Epithelial cell of esophagus (primary cell): ENCODE measurements at regions not wholly inside any gene's neighbourhood (a gene's known extent, or its start where the extent isn't known, plus 50 kb on each side); places are given as distances from the start of the nearest gene placed in this dataset.
"Not testable (repeated sequence)": the region's sequence is repeated elsewhere in the genome, so short reads cannot be mapped to it uniquely, and the experiment has no call there.

Experiments used
- DNase-seq: peaks from one replicate; pipeline ENCODE4 v3.0.0; 2010; ENCODE audit warnings: low read depth
- H3K4me3 ChIP-seq: 2 replicates; pipeline ENCODE4 v1.5.1; 2011; ENCODE audit warnings: mild to moderate bottlenecking, low read length, control low read depth
- TF ChIP-seq, protein P1 (sequence below): IDR thresholded peaks from 2 replicates; pipeline ENCODE4 v1.5.1; 2011; ENCODE audit warnings: low read depth, mild to moderate bottlenecking, low read length, control low read depth, inconsistent platforms; ENCODE audit not compliant: insufficient read depth; ENCODE audit errors: missing control alignments

DNA sequence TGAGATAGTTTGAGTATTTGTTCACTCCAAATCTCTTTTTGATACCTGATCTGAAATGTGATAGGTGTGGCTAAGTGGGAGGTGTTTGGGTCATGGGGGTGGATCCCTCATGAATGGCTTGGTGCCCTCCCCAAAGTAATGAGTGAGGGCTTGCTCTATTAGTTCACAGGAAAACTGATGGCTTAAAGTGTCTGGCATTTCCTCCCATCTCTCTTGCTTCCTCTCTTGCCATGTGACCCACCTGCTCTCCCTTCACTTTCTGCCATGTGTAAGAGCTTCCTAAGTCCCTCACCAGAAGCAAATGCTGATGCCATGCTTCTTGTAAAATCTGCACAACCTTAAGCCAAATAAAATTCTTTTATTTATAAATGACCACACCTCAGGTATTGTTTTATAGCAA, 61.1 kb downstream of the MAD2L1 start:
- no peak for DNase-seq
- TF ChIP-seq, protein P1, sequence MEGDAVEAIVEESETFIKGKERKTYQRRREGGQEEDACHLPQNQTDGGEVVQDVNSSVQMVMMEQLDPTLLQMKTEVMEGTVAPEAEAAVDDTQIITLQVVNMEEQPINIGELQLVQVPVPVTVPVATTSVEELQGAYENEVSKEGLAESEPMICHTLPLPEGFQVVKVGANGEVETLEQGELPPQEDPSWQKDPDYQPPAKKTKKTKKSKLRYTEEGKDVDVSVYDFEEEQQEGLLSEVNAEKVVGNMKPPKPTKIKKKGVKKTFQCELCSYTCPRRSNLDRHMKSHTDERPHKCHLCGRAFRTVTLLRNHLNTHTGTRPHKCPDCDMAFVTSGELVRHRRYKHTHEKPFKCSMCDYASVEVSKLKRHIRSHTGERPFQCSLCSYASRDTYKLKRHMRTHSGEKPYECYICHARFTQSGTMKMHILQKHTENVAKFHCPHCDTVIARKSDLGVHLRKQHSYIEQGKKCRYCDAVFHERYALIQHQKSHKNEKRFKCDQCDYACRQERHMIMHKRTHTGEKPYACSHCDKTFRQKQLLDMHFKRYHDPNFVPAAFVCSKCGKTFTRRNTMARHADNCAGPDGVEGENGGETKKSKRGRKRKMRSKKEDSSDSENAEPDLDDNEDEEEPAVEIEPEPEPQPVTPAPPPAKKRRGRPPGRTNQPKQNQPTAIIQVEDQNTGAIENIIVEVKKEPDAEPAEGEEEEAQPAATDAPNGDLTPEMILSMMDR, result no peak
- no peak overlapping the region for H3K4me3 ChIP-seq

DNA sequence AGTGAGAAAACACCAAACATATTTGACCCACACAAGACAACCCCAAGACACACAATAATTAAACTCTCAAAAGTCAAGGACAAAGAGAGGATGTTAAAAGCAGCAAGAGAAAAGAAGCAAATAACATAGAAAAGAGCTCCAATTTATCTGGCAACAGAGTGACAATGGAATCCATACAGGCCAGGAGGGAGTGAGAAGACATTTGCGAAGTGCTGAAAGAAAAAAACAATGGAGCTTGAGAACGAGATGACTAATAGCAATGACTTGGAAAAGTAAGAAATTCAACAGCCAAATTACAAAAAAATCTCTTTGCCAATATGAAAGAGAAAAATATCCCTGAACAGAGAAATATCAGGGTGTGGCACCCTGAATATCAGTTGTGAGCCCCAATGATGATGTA, 61.6 kb downstream of the MAD2L1 start:
- TF ChIP-seq, protein P1, result no peak
- H3K4me3 ChIP-seq, result no peak overlapping the region
- DNase-seq, result no peak

DNA sequence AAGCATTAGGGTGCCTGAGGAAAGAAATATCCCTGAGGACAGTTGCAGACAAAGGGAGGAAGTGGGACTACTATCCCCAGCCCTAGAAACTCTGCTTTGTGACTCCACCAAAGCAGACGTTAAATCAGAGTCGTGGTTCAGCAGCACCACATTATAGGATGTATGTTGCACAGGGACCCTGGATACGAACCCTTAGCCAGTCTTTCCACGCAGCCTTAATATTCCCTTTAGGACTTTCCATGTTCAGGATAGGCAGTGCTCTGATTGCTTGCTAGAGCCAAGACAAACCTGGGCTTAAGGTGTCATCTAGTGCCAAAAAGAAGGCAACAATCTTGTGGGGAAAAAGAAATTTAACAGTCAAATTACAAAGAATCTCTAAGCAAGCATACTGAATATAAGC, 62.6 kb downstream of the MAD2L1 start:
- TF ChIP-seq, protein P1, result no peak
- no peak overlapping the region for H3K4me3 ChIP-seq
- no peak for DNase-seq

DNA sequence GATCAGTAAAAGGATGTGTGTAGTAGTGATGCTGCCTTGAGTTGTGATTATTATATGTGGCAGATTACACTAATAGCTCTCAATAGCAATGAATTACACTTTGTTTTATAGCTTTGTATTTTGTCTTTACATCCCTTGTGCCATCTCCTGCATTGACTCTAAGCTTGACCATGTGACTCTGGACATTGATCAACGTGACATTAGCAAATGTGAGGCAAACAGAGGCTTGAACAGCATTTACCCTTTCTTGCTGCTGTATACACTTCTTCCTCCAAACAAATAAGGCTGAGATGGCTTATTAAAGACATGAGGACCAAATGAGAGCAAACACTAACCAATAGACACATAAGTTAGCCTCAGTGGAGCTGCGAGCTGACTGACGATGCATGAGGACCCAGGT, 63.5 kb downstream of the MAD2L1 start:
- TF ChIP-seq, protein P1, result no peak
- no peak overlapping the region for H3K4me3 ChIP-seq
- DNase-seq, result no peak

DNA sequence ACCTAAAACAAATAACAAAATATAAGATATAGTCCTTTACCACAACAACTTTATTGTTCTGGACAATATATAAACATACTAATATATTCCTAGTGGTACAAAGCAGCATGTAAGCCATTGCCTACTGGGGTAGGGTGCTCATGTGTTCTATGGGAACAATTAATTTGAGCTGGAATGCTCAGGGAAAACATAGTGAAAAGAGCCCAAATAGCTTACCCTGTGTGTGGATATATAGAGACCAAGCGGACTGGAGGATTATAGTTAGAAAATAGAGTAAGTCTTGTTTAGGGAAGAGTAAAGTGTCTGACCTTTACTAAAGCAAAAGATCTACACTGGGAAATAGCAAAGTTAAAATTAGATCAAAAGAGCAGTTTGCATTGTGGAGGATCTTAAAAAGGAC, 64.8 kb downstream of the MAD2L1 start:
- no peak for DNase-seq
- no peak overlapping the region for H3K4me3 ChIP-seq
- TF ChIP-seq, protein P1, result no peak

DNA sequence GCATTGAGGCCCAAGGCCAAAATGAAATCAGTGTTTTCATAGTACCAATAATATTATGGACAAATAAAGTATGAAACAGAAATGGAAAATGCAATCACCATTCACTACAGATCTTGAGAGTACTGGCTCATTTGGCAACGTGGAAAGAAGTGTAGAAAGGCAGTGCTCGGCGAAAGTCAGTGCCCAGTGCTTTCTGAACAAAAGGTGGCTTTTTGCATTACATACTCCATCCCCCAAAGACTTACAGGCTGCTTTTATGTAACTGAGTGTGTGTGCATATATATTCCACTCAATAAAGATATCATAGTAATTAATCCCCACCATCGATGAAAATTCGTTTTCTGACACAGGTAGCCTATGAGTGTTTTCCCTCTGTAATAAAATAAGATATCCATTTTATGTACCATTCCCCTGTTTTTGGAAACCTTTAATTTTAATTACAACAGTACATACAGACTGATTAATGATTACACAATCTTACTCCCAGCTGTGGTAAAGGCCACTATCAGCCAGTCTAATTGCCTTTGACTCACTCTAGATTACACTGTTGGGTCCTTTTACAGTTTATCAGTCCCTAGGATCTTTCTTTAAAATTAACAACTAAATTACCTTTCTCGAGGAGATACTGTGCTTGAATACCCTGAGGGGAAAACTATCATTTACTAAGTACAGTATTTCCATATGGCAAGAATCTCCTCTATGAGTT, 65.9 kb downstream of the MAD2L1 start:
- TF ChIP-seq, protein P1, result no peak
- H3K4me3 ChIP-seq, result no peak overlapping the region
- no peak for DNase-seq

DNA sequence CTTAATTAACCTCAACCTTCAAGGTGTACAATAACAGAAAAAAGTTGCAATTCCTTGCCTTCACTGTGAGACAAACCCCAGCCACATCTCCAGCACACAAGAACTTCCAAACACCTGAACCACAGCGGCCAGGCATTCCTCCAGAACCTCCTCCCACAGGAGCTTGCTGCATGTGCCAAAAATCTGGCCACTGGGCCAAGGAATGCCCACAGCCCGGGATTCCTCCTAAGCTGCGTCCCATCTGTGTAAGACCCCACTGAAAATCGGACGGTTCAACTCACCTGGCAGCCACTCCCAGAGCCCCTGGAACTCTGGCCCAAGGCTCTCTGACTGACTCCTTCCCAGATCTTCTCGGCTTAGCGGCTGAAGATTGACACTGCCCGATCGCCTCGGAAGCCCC, 70.6 kb downstream of the MAD2L1 start:
- DNase-seq, H3K4me3 ChIP-seq: not testable (repeated sequence)
